ENCODE measurements at regions not wholly inside any gene's neighbourhood (a gene's known extent, or its start where the extent isn't known, plus 50 kb on each side); places are given as distances from the start of the nearest gene placed in this dataset.

- Mint-ChIP-seq H3K36me3 (no peaks in the 10 kb centered on the region), H3K4me3 (no peak overlapping the region), H3K9me3 (no peaks in the 10 kb centered on the region), H3K27me3 (ENCODE audit: low read depth in 2 of 2) (peaks cover 2 to 5% of the 10 kb centered on the region in 2 donors), H3K4me1 (peaks cover 0 to 5% of the 10 kb centered on the region in 2 donors), H3K27ac (no peak overlapping the region)
- DNase-seq = no peak
- intact Hi-C loops (cut with micrococcal nuclease) = loop anchor here (10.0 kb wide), 2 partner anchors 95 to 125 kb away; no protein-coding TSS in a partner anchor
- Histone ChIP-seq H3K9me3 (ENCODE audit: control insufficient read depth, insufficient read depth, low read length) (no peaks in the 10 kb centered on the region), H3K4me3 (ENCODE audit: low read length) (no peak overlapping the region), H3K27me3 (ENCODE audit: control insufficient read depth, insufficient read depth, low read length) (no peaks in the 10 kb centered on the region), H3K27ac (ENCODE audit: low read length) (no peak overlapping the region), H3K36me3 (ENCODE audit: control insufficient read depth, insufficient read depth, low read length) (no peaks in the 10 kb centered on the region), H3K4me1 (ENCODE audit: control insufficient read depth, insufficient read depth, low read length) (no peaks in the 10 kb centered on the region)
- WGBS (ENCODE audit: insufficient coverage) = 100% methylated on average over 4 of the region's 4 CpGs
- no peak for ATAC-seq
- TF ChIP-seq CTCF (IDR thresholded peaks at IDR 0.05) = no peak
Observed at GRCh38 chr13:44149821-44150220, 223.8 kb upstream of the SERP2 start.

- WGBS (ENCODE audit: insufficient coverage) = 100% methylated on average over 2 of the region's 2 CpGs
- Mint-ChIP-seq H3K27me3 (ENCODE audit: low read depth in 2 of 2) (peaks cover 0 to 7% of the 10 kb centered on the region in 2 donors), H3K4me3 (no peak overlapping the region), H3K4me1 (peaks cover 0 to 5% of the 10 kb centered on the region in 2 donors), H3K36me3 (no peaks in the 10 kb centered on the region), H3K9me3 (no peaks in the 10 kb centered on the region), H3K27ac (no peak overlapping the region)
- no peaks in the 10 kb centered on the region for H3K4me1 ChIP-seq (ENCODE audit: control insufficient read depth, insufficient read depth, low read length)
- H3K27me3 ChIP-seq (ENCODE audit: control insufficient read depth, insufficient read depth, low read length) = no peaks in the 10 kb centered on the region
- no peak for TF ChIP-seq CTCF (IDR thresholded peaks at IDR 0.05)
- H3K4me3 ChIP-seq (ENCODE audit: low read length) = no peak overlapping the region
- no peaks in the 10 kb centered on the region for H3K9me3 ChIP-seq (ENCODE audit: control insufficient read depth, insufficient read depth, low read length)
- no peak for DNase-seq
- H3K36me3 ChIP-seq (ENCODE audit: control insufficient read depth, insufficient read depth, low read length) = no peaks in the 10 kb centered on the region
- H3K27ac ChIP-seq (ENCODE audit: low read length) = no peak overlapping the region
- intact Hi-C loops (cut with micrococcal nuclease) = no loop called here
- no peak for ATAC-seq
Observed at GRCh38 chr13:44151474-44151873, 222.2 kb upstream of the SERP2 start.

- Histone ChIP-seq H3K27me3 (ENCODE audit: control insufficient read depth, insufficient read depth, low read length) (no peaks in the 10 kb centered on the region), H3K9me3 (ENCODE audit: control insufficient read depth, insufficient read depth, low read length) (no peaks in the 10 kb centered on the region), H3K4me3 (ENCODE audit: low read length) (no peak overlapping the region), H3K27ac (ENCODE audit: low read length) (no peak overlapping the region), H3K4me1 (ENCODE audit: control insufficient read depth, insufficient read depth, low read length) (no peaks in the 10 kb centered on the region), H3K36me3 (ENCODE audit: control insufficient read depth, insufficient read depth, low read length) (no peaks in the 10 kb centered on the region)
- ATAC-seq = no peak
- intact Hi-C loops (cut with micrococcal nuclease) = no loop called here
- no peak for TF ChIP-seq CTCF (IDR thresholded peaks at IDR 0.05)
- H3K9me3 Mint-ChIP-seq = no peaks in the 10 kb centered on the region
- no peaks in the 10 kb centered on the region for H3K4me1 Mint-ChIP-seq
- H3K27ac Mint-ChIP-seq = no peak overlapping the region
- H3K36me3 Mint-ChIP-seq = no peaks in the 10 kb centered on the region
- H3K27me3 Mint-ChIP-seq (ENCODE audit: low read depth in 2 of 2) = peaks cover 0 to 7% of the 10 kb centered on the region in 2 donors
- 86% methylated on average over 4 of the region's 4 CpGs for WGBS (ENCODE audit: insufficient coverage)
- H3K4me3 Mint-ChIP-seq = no peak overlapping the region
- no peak for DNase-seq
Observed at GRCh38 chr13:44153496-44153895, 220.1 kb upstream of the SERP2 start.
